H1 (cell line): ENCODE measurements at regions not wholly inside any gene's neighbourhood (a gene's known extent, or its start where the extent isn't known, plus 50 kb on each side); places are given as distances from the start of the nearest gene placed in this dataset.

ENCODE experiments used
- ASH2L ChIP-seq: fragments of 200-600, 300-600 bp; sonication (generic); IDR thresholded peaks from one replicate; pipeline ENCODE4 v1.7.1; 2017; ENCODE audit warnings: low read length
- CTBP2 ChIP-seq: IDR thresholded peaks from 2 replicates; pipeline ENCODE4 v1.7.0; 2011; ENCODE audit warnings: borderline replicate concordance, mild to moderate bottlenecking, moderate library complexity, mixed read lengths, low read length; ENCODE audit not compliant: insufficient read depth, insufficient read length
- EGR1 ChIP-seq: IDR thresholded peaks from 2 replicates; pipeline ENCODE4 v1.6.1; 2011; ENCODE audit warnings: low read depth, low read length, borderline replicate concordance
- HDAC6 ChIP-seq: IDR thresholded peaks from one replicate; pipeline ENCODE4 v1.7.1; 2012; ENCODE audit warnings: low read depth, mild to moderate bottlenecking, inconsistent platforms, low read length, moderate library complexity
- JUND ChIP-seq: IDR thresholded peaks from 2 replicates; pipeline ENCODE4 v1.6.1; 2011; ENCODE audit warnings: mild to moderate bottlenecking, improper control_type of control experiment, low read length
- NRF1 ChIP-seq: IDR thresholded peaks from 2 replicates; pipeline ENCODE4 v1.6.1; 2011; ENCODE audit warnings: mild to moderate bottlenecking, low read depth, low read length, improper control_type of control experiment
- RXRA ChIP-seq: IDR thresholded peaks from 2 replicates; pipeline ENCODE4 v1.6.1; 2011; ENCODE audit warnings: low read depth, mild to moderate bottlenecking, low read length, moderate library complexity; ENCODE audit not compliant: insufficient read depth
- TBP ChIP-seq: IDR thresholded peaks from 2 replicates; pipeline ENCODE4 v1.6.1; 2011; ENCODE audit warnings: low read depth, low read length, improper control_type of control experiment

DNA sequence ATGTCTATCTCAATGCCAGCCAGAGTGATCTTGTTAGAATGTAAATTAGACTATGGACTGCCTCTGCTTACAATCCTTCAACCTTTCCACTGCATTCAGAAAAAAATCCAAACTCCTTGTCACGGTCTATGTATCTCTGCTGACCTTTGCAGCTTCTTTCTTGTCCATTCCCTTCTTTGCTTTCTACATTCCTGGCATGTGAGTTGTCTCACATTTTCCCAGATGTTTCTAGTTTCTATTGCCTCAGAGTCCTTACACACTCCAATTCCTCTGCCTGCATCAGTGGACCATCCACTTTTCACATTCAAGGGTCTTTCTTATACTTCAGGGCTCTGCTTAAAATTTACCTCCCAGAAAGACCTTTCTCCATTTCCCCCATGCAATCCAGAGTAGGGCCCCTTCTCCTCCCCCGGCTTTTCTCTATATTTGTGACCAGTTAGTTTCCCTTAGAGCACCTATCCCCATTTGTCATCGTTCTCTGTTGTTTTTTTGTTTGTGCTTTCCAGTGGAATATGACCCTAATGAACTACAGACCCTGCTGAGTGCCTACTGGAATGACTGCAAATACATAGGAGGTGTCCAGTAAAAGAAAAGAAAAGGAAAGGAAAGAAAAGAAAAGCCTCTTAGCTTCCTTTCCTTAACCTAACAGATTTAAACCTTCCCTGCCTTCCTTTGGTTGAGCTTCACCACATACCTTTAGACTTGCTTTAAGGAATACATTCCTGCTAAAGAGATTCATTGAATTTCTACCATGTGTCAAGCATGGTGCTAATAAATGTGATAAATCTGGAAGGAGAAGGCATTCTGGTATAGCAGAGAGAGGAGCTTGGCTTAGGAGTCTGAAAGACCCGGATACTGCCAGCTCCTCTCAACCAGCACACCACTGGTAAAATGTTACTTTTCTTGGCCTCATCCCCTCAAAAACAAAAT lies 102.0 kb downstream of the DIRAS3 start (continued):
- no peak for TF ChIP-seq CTBP2
- no peak for TF ChIP-seq RXRA
- TF ChIP-seq HDAC6, result no peak
- TF ChIP-seq TBP, result no peak
- TF ChIP-seq JUND, result no peak
- no peak for TF ChIP-seq EGR1
- no peak for TF ChIP-seq ASH2L
- TF ChIP-seq NRF1, result no peak
- TF ChIP-seq, all 59 proteins: peak for 0
